GM21367 (cell line): ENCODE measurements at regions not wholly inside any gene's neighbourhood (a gene's known extent, or its start where the extent isn't known, plus 50 kb on each side); places are given as distances from the start of the nearest gene placed in this dataset.

ENCODE experiments used
- ATAC-seq: cut with Tn5 transposase; IDR thresholded peaks from one replicate; pipeline ENCODE4 v1.9.1; 2021; ENCODE audit not compliant: unreplicated experiment

- ATAC-seq: no peak
Measured at GRCh38 chr7:113825832-113826231, 93.0 kb downstream of the PPP1R3A start.

GRCh38 chr7:113824117-113824823, 94.5 kb downstream of the PPP1R3A start:
- ATAC-seq: no peak

GRCh38 chr7:113819474-113819873, 99.3 kb downstream of the PPP1R3A start:
- ATAC-seq: no peak

GRCh38 chr7:113816639-113817038, 102.2 kb downstream of the PPP1R3A start:
- ATAC-seq: no peak

GRCh38 chr7:113813471-113813870, 105.3 kb downstream of the PPP1R3A start:
- ATAC-seq: no peak

GRCh38 chr7:113812591-113813255, 106.1 kb downstream of the PPP1R3A start:
- ATAC-seq: no peak

GRCh38 chr7:113810080-113810744, 108.6 kb downstream of the PPP1R3A start:
- ATAC-seq: no peak

GRCh38 chr7:113809581-113809980, 109.2 kb downstream of the PPP1R3A start:
- no peak for ATAC-seq

- ATAC-seq: no peak
Measured at GRCh38 chr7:113806633-113807327, 112.0 kb downstream of the PPP1R3A start.

- no peak for ATAC-seq
Measured at GRCh38 chr7:113805976-113806375, 112.8 kb downstream of the PPP1R3A start.

- no peak for ATAC-seq
Measured at GRCh38 chr7:113804475-113805095, 114.2 kb downstream of the PPP1R3A start.

GRCh38 chr7:113801751-113802150, 117.1 kb downstream of the PPP1R3A start:
- no peak for ATAC-seq

- no peak for ATAC-seq
Measured at GRCh38 chr7:113800826-113801225, 118.0 kb downstream of the PPP1R3A start.

GRCh38 chr7:113799896-113800295, 118.9 kb downstream of the PPP1R3A start:
- peak; percentile 93 for ATAC-seq

GRCh38 chr7:113797420-113798010, 121.3 kb downstream of the PPP1R3A start:
- ATAC-seq: no peak

- ATAC-seq: no peak
Measured at GRCh38 chr7:113796557-113796956, 122.3 kb downstream of the PPP1R3A start.

- ATAC-seq: no peak
Measured at GRCh38 chr7:113794573-113794972, 124.2 kb downstream of the PPP1R3A start.

- ATAC-seq: no peak
Measured at GRCh38 chr7:113793171-113793570, 125.6 kb downstream of the PPP1R3A start.

- no peak for ATAC-seq
Measured at GRCh38 chr7:113790025-113790424, 128.8 kb downstream of the PPP1R3A start.

- ATAC-seq: no peak
Measured at GRCh38 chr7:113787106-113787505, 131.7 kb downstream of the PPP1R3A start.

- ATAC-seq: no peak
Measured at GRCh38 chr7:113784956-113785355, 133.9 kb downstream of the PPP1R3A start.
